Stimulated activated CD8-positive, alpha-beta memory T cell treated with anti-CD3 and anti-CD28 coated beads, Interleukin-15, amount 100 ng/mL, for 48 hours (primary cell): ENCODE measurements at regions not wholly inside any gene's neighbourhood (a gene's known extent, or its start where the extent isn't known, plus 50 kb on each side); places are given as distances from the start of the nearest gene placed in this dataset.

Experiments
- DNase-seq, 2 donors: peaks; one replicate each; pipeline ENCODE4 v3.0.0-alpha.2; 2020; ENCODE audit warnings: low read depth in 2 of 2

DNA sequence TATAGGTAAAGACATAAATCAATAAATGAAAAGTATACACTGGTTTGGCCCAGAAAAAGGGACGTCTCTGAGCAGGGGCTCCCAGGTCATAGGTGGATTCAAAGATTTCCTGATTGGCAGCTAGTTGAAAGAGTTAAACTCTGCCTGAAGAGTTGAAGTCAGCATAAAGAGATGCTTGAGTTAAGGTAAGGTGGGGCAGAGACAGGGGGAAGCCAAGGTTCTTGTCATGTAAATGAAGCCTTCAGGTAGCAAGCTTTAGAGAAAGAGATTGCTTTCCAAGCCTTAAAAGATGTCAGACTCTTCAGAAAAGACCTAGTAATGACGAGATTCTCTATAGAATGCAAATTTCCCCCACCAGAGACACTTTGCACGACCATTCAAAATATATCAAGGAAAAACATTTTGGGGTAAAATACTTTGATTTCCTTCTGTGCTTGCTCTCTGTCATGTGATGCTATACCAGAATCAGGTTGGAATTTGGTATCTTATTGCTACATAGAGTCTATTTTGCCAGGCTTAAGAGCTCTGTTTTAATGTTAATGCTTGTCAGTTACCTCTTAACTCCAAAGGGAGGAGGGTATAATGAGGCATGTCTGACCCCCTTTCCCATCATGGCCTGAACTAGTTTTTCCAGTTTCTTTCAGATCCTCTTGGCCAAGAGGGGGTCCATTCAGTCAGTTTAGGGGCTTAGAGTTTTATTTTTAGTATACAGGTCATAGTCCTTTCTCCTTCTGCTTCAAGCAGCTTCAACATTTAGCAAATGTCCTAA, 429.6 kb downstream of the ADRA2A start:
- DNase-seq = no peak

DNA sequence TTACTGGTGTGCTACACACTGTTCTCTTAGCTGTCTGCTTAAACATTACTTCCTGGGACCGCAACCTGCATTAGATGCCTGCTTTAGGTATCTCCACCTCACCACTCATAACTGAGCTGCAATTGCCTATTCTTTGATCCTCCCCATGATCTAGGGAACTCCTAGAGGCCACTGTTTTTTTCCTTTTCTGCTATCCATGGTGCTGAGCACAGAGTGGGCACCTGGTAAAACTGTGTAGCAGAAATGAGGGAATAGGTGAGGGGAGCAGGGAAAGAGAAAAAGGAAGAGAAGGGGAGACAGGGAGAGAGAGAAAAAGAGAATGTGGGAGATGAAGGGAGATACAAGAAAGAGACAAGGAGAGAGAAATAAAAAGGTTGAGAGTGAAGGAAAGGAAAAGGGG, 434.9 kb downstream of the ADRA2A start:
- no peak for DNase-seq

DNA sequence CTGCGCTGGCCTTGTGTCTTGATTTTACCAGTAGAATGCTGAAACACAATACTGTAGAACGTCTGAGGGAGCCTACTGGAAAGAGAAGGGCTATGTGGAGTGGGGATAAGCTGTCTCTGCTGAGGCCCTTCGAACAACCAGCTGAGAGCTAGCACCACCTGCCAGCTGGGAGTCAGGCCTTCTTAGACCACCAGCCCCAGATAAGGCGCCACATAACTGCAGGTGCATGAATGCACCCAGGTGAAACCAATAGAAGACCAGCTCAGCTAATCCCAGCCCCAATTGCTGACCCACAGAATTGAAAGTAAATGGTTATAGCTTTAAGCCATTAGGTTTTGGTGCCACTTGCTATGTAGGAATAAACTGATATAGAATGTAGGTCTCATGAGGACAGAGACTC, 438.4 kb downstream of the ADRA2A start:
- DNase-seq = no peak

DNA sequence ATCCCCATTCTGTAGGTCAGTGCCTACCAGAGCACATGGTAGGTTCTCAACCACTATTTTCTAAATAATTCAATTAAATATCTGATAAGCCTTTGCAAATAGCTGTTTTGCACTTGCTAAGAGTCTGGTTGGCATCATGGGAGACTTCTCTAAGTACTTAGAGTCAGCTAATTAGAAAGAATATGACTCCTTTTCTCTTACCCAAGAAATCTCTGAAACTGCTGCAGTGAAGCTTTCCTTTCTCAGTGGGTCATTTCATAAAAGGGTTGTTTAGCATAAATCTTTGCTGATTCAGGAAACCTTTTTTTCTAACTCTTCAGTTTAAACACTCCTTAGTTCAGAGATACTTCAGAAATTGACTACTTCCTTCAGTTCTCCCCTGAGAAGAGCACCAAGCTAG, 438.9 kb downstream of the ADRA2A start:
- no peak for DNase-seq

DNA sequence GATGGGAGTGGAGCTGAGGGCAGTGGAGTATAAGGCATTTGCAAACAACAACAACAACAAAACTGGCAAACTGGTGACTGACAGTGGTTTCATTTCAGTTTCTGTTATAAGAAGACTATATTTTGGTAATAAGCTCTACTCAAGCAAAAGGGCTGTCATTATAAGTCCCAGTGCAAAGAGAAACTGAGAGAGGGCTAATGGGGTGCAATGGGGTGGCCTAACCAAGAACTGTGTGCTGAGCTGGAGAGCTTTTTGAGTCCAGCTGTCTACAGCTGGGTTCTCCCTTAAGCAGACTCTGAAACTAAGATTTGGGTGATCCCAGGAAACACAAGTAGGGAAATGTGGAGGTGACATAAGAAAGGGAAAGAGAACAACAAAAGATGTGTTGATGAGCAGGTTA, 439.3 kb downstream of the ADRA2A start:
- no peak for DNase-seq

DNA sequence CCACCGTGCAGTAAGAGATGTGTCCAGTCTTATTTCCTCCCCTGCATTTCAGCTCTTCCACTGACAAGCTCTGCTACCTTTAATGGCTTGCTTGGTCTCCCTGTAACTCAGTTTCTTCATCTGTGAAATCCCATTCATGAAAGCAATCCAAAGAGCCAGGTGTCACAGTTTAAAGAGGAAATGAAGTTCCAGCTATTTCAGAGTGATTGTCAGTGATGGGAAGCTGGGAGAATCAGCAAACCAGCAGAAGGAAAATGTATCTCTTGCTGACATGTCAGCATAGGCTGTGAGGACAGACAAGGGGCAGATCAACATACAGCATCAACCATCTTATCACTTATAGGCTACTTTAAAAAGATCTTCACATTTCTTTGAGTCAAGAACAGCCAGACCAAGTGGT, 445.3 kb downstream of the ADRA2A start:
- no peak for DNase-seq

DNA sequence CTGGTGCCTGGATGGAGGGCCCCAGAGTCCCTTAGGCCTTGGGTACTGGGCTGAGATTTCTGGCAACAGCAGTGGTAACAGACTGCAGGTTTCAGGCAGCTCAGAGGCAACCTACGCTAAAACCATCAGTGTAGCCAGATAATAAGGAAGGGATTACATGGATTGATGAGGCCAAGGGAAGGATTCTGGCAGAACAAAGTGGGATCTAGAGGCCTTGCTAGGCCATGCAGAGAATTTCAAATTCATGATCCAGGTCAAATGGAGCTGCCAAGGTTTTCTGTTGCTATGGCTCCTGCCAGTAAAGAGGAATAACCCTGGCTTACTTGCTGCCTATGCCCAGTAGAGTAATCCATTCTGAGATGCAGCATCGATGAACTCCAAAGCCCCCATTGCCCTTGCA, 445.7 kb downstream of the ADRA2A start:
- no peak for DNase-seq

DNA sequence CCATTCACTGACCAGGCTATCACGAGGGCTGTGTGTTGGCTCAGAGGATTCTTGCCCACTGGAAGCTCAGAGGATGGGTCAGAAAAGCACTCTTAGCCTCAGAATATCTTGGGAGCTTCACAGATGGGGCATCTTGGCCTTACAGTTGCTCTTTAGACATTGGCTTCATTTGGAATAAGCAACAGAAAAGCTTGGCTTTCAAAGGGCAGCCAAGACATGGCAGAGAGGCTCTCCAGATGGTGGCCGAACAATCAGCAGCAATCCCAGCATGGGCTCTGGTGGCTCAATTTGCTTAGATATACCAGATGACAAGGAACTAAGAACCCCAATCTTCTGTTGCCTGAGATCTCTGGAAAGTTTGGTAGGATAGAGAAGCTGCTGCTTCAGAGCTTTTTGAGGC, 446.2 kb downstream of the ADRA2A start:
- DNase-seq = no peak

DNA sequence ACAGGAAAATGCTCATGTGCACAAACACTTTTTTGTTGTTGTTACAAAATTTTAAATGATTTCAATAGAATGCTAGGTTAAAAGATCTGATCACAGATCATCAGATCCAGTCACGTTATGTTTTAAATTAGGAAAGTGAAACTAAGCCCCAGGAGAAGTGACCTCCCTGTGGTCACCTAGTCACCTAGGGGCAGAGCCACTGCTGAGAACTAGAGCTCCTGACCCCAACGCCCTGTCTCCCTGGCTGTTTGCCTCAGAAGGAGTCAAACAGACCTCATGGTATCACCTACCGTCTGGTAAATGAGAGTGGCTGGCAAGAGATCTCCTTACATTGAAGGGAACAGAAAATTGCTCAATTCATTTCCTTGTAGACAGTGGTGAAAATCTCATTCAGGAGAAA, 447.3 kb downstream of the ADRA2A start:
- DNase-seq = no peak

DNA sequence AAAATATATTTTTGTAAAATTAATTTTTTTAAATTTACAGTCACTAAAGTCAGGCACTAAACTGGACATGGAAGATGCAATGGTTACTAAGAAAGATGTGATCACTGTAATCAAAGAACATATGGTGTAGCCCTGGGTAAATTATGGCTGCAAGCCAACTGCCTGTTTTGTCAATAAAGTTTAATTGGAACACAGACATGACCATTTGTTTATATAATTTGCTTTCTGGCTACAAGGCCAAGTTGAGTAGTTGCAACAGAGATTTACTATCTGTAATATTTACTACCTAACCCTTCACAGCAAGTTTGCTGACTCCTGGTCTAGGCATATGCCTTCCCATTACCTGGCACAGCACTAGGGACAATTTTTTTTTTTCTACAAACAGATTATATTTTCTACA, 448.9 kb downstream of the ADRA2A start:
- DNase-seq = no peak

DNA sequence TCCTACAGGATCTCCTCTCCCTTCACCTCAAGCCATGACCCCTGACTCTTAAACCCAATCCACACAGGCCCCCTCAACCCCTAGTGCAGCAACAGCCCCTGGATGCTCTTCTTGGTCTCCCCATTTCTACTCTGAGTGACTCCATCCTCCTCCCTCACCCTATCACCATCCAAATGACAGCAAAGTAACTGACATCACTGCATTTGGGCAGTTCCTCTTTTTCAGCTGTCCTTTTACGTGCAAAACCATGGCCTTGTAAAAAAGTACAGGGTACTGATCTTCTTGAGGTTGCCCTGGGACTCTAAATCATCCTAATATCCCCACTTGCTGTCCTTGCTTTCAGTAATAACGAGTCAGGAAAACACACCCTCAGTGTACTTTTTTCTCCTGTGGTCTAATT, 454.9 kb downstream of the ADRA2A start:
- DNase-seq = no peak

DNA sequence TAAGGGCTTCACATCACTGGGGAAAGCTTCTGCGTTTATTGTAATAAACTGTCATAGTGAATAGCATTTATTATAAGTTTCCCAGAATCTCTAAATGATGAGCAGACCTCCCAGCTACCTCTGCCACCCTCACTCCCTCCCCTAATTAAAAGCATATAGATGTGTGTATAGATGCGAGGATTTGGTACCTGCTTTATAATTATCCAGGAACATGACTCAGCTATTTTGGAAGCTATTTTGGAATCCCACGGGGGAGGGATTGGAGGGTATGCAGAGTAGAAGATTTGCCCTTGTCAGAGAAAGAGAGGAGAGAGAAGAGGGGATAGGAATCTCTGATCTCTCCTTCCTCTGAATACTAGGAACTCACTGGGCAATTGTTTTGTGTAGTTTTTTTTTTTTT, 455.3 kb downstream of the ADRA2A start:
- DNase-seq = no peak

DNA sequence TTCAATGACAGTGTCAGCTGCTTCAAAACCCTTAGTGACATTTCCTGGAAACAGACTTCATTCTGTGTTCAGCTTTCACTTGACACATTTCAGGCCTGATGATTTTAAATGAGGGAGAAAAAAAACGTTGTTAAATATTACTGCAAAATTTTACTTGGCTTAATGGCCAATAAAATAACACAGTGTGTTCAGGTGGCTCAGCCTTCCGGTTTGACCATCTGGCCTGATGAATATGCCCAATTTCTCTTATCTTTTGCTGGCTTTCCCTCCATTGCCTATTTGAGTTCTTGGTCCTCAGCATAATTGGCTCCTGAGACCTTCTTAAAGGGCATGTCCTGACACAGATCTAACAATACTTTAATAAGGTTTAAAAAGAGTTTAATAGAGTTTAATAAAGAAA, 462.4 kb downstream of the ADRA2A start:
- no peak for DNase-seq

DNA sequence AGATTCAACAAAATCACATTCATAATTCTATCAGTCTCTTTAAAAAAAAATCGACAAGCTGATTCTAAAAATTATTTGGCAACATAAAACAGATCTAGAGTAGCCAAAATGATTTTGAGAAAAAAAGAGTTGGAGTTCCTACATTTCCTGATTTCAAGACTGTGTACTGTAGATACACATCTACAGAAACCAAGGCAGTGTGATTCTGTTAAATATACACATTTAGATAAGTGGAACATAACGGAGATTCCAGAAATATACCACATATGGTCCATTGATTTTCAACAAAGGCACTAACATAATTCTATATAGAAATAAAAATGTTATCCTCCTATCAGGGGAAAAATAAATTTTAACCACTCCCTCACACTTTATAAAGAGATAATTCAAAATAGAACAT, 467.0 kb downstream of the ADRA2A start:
- DNase-seq = no peak

DNA sequence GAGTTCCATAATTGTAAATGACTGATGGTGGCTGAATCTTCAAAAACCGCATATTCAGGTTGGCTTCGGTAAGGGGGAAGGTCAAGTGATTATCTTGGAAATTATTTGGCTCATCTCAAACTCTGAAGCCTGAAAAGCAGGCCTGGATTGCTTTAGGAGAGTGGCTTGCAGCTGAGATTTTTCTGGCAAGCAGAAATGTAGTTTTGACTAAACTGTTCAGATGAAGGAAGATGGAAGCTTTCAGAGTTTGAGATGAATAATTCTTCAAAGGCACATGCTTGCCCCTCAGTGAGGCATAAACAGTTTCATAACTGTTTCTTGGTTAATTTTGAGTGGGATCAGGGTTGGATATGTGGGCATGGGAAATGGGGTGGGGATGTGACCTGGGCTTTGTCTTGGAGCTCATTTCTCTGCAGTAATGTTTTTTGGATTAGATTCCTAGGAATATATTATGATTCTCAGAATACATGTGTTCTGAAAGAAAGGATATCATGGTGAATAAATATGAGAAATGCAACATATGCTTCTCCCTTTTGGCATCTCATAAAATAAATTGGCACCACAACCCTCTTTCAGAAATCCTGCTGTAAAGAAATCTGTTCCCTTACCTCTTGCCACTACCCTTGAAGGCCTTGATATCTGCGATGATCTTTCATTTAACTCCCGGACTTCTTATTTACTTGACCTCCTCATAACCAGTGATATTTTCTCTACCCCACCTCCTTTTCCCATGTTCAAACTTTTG, 469.2 kb downstream of the ADRA2A start:
- no peak for DNase-seq

DNA sequence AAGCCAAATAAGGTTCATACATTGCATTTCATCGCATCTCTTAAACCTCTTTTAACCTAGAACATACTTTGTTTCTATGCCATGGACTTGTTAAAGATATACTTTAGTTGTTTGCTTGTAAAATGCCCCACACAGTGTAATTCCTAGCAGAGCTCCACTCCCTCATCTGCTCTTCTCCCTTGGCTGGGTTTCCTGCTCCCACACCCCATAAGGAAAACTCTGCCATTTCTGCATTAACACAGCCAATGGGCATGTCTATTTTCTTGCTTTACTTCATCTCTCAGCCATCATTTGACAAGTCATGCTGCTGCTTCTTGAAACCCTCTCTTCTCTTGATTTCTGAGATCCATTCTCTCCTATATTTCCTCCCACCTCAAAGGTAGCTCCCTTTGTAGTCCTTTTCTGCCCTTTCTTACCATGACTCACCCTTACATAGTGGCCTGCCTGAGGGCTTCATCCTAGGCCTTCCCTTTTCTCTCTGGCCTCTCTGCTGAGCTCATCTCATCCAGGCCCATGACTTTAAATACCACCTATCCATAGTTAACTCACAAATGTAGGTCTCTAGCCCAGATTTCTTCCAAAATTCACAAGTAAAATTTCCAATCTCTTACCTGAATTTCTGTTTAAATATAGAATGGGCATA, 471.4 kb downstream of the ADRA2A start:
- no peak for DNase-seq

DNA sequence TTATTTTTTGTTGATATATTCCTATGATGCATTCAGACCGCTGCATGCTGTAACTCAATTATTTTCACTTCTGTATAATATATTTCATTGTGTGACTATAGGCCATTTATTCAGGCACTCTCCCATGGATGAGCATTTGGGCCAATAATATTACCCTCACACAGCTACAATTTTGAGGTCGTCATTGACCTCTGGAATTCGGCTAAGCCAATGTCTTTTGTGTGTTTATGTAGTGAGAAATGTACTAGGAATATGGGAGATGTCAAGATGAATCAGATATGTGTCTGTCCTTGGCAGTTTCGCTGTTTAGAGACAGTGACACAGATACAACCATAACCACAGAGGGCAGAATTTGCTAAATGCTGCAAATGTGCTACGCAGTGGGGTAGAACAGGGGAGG, 474.2 kb downstream of the ADRA2A start:
- no peak for DNase-seq

DNA sequence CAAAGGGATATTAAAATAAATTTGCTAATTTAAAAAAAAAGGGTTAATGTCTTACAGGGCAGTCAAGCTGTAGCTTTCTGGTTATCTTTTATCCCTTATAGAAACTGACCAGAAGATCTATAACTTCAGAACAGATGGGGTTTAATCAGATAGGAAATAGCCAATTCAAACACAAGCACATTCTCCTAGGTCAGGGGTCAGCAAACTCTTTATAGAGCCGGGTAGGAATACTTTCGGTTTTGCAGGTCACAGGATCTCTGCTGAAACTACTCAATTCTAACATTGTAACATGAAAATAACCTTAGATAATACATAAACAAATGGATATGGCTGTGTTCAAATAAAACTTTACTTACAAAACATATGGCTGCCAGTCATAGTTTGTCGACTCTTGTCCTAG, 479.8 kb downstream of the ADRA2A start:
- no peak for DNase-seq

DNA sequence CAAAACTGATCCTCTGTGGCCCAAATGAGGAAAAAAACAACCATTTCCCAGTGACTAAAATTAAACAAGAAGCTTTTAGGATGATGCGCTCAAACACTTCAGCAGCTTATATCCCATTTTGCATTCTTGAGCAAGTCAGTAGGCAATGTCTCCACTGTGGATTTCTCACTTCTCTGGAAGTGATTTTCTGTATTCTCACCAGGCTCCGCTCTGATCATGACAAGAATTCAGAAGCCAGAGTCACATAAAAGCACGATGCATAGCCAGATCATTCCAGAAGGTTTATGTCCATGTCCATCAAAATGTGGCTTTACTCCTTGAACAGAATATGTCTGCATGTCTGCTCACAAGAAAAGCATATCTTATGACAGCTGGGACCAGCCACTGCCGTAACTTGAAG, 481.4 kb downstream of the ADRA2A start:
- DNase-seq = no peak

DNA sequence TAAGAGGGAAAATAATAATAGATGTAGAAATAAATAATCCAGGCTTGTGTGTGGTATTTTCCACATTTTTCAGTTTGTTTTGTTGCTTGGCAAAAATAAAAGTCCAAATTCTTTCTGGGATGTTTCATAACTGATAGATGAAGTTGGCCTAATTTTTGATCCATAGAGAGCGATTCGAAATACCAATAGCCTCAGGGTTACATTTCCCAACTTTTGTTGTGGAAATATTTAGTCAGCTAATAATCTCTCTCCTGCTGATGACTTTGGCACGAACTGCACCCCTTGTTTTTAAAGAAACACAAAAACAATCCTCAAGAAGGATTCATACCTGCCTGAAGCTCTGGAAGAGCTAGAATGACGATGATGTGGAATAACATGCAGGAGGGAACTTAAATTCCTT, 483.2 kb downstream of the ADRA2A start:
- no peak for DNase-seq

DNA sequence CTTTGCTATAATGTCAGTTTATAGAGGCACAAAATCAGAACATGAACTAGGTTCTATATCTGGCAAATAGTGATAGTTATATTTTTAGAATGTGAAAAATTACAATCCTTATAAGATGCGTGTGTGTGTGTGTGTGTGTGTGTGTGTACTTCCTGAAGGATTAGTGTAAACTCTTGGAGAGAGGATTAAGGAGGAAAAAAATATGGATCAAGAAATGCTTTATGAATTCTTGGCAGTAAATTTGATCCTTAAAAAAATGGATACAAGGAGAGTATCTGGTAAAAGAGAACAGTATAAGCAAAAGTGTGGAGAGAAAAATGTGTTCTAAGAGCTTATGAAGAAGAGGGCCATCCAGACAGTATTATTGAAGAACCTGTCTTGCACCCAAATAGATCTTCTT, 484.3 kb downstream of the ADRA2A start:
- no peak for DNase-seq

DNA sequence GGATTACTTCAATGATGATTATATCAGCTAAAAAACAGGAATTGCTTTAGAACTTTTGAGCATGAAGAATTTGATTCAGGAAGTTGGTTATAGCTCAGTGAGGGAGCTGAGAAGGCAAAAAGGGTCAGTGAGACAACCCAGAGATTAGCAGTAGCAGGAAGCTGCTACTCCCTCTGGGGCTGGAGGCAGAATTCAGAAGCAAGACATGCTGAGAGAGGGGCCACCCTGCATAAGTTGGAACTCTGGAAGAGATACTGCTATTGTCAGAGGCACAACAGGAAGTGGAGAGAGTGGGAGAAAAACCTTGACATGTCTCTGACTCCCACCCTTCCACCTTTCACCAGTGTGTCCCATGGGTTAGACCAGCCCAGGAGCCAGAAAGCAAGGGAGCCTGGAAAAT, 488.7 kb downstream of the ADRA2A start:
- no peak for DNase-seq

DNA sequence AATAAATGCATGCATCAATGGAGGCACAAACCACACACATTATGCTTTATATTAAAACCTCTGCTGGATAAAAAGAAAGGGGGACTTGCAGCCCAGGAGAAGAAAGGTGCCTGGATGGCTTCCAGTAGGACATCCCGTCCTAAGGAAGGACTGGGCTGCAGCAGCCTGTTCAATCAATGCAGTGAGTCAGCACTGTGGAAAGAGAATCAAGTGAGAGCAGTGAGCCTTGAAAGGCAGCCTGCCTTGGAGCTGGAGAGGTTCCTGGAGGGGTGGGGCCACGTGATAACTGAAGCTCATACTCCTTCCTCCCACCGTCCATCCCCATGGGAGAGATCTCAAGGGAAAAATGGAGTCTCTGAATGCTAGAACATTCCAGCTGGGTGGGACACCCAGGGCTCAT, 501.2 kb downstream of the ADRA2A start:
- DNase-seq = no peak
